A549 (cell line): ENCODE measurements at regions not wholly inside any gene's neighbourhood (a gene's known extent, or its start where the extent isn't known, plus 50 kb on each side); places are given as distances from the start of the nearest gene placed in this dataset.

Experiments used
- ATAC-seq, 2 experiments: fragments of 200-7000 bp in 1 of 2; fragments of >200 bp in 1 of 2; cut with Nextera tagmentation in 1 of 2; cut with Tn5 transposase in 1 of 2; 3 replicates each; pipeline versions ENCODE4 v1.8.0 to v1.9.1; 2018 to 2020; ENCODE audit warnings: mild to moderate bottlenecking in 1 of 2, moderate library complexity in 1 of 2
- CTCF ChIA-PET: fragments of 300-600 bp; sonication (Branson Sonifier 250); formaldehyde crosslinking; extraction: SDS; loops from one replicate; lab custom pipeline; 2021; ENCODE audit warnings: antibody characterized with exemption, inconsistent platforms; lab: Yijun Ruan, JAX
- POLR2A ChIA-PET: fragments of 350-600 bp; formaldehyde crosslinking; extraction: SDS; loops from one replicate; lab custom pipeline; 2021; ENCODE audit warnings: antibody characterized with exemption, inconsistent platforms; lab: Yijun Ruan, JAX
- DNase-seq, 2 experiments: peaks; one replicate each; pipeline versions ENCODE4 v3.0.0 to v3.0.0-alpha.2; 2011 to 2016; ENCODE audit warnings: low read depth in 1 of 2, low spot score in 1 of 2
- FAIRE-seq: peaks from 2 replicates; lab custom pipeline; 2011; peaks lifted over from hg19 to GRCh38; lab: Jason Lieb, UNC
- H3K27ac ChIP-seq, 2 experiments: fragments of >200 bp; sonication (Bioruptor Twin); formaldehyde crosslinking; 3 replicates each; pipeline ENCODE4 v1.5.1; 2016 to 2017
- H3K4me1 ChIP-seq: fragments of >200 bp; sonication (Bioruptor Twin); formaldehyde crosslinking; 3 replicates; pipeline ENCODE4 v1.6.1; 2016
- H3K4me2 ChIP-seq: fragments of >200 bp; sonication (Bioruptor Twin); formaldehyde crosslinking; 3 replicates; pipeline ENCODE4 v1.6.1; 2016
- H3K4me3 ChIP-seq: fragments of >200 bp; sonication (Bioruptor Twin); formaldehyde crosslinking; 3 replicates; pipeline ENCODE4 v1.5.1; 2016
- H3K9me3 ChIP-seq: fragments of >200 bp; sonication (Bioruptor Twin); formaldehyde crosslinking; 3 replicates; pipeline ENCODE4 v1.6.1; 2016
- CHD2 ChIP-seq: fragments of 150-350 bp; IDR thresholded peaks from 2 replicates; pipeline ENCODE4 v1.6.1; 2014; ENCODE audit warnings: low read length; ENCODE audit not compliant: partially characterized antibody
- CHD4 ChIP-seq: fragments of 200-600 bp; sonication (generic); IDR thresholded peaks from 2 replicates; pipeline ENCODE4 v1.6.1; 2016; ENCODE audit warnings: antibody characterized with exemption, mild to moderate bottlenecking, borderline replicate concordance
- CTCF ChIP-seq: fragments of >200 bp; sonication (Bioruptor Twin); formaldehyde crosslinking; IDR thresholded peaks from 3 replicates; pipeline ENCODE4 v1.5.1; 2016
- FOSB ChIP-seq: fragments of 250-450 bp; sonication (Bioruptor Pico); IDR thresholded peaks from 2 replicates; pipeline ENCODE4 v1.5.0; 2020; ENCODE audit warnings: mild to moderate bottlenecking, moderate library complexity
- HDAC2 ChIP-seq: fragments of 200-600 bp; sonication (generic); IDR thresholded peaks from 2 replicates; pipeline ENCODE4 v1.6.1; 2016
- HES2 ChIP-seq: fragments of >200 bp; sonication (Bioruptor Twin); formaldehyde crosslinking; IDR thresholded peaks from 2 replicates; pipeline ENCODE4 v1.6.1; 2016
- HEYL ChIP-seq: fragments of 250-450 bp; sonication (Bioruptor Pico); IDR thresholded peaks from 2 replicates; pipeline ENCODE4 v1.8.0; 2021; ENCODE audit warnings: mild to moderate bottlenecking, moderate library complexity
- HOXB13 ChIP-seq: fragments of 250-450 bp; sonication (Bioruptor Pico); IDR thresholded peaks from 2 replicates; pipeline ENCODE4 v1.5.0; 2020; ENCODE audit warnings: low read depth, mild to moderate bottlenecking, moderate library complexity
- HOXB5 ChIP-seq: fragments of 250-450 bp; sonication (Bioruptor Pico); IDR thresholded peaks from 2 replicates; pipeline ENCODE4 v1.5.0; 2020; ENCODE audit warnings: mild to moderate bottlenecking, moderate library complexity
- PHF8 ChIP-seq: fragments of 200-600 bp; sonication (generic); IDR thresholded peaks from 2 replicates; pipeline ENCODE4 v1.6.1; 2016; ENCODE audit warnings: low read depth, mild to moderate bottlenecking, antibody characterized with exemption, moderate library complexity, borderline replicate concordance
- POLR2AphosphoS2 ChIP-seq: conservative IDR thresholded peaks from 2 replicates; pipeline ENCODE4 v1.6.1; 2012; ENCODE audit warnings: low read length, improper control_type of control experiment, inconsistent platforms
- RARB ChIP-seq: fragments of 250-450 bp; sonication (Bioruptor Pico); IDR thresholded peaks from 2 replicates; pipeline ENCODE4 v1.8.0; 2021; ENCODE audit warnings: mild to moderate bottlenecking, moderate library complexity
- REST ChIP-seq: fragments of 200-600 bp; sonication (generic); IDR thresholded peaks from 2 replicates; pipeline ENCODE4 v1.6.1; 2016; ENCODE audit warnings: antibody characterized with exemption, mild to moderate bottlenecking, moderate library complexity
- RNF2 ChIP-seq: fragments of 200-600 bp; sonication (generic); IDR thresholded peaks from 2 replicates; pipeline ENCODE4 v1.6.1; 2016; ENCODE audit warnings: low read depth, mild to moderate bottlenecking, antibody characterized with exemption, moderate library complexity, borderline replicate concordance
- TP53 ChIP-seq: fragments of 250-450 bp; sonication (Bioruptor Pico); IDR thresholded peaks from 2 replicates; pipeline ENCODE4 v1.5.0; 2021; ENCODE audit warnings: mild to moderate bottlenecking, moderate library complexity
- WGBS: methylation state at CpG from one replicate; pipeline ENCODE4 v1.1.6; 2017; ENCODE audit errors: missing lambda C conversion rate; 5-methylcytosine and 5-hydroxymethylcytosine counted together

GRCh38 chr3:193890016-193890897 lies 245.7 kb upstream of the HES1 start:
- no peak for FAIRE-seq

GRCh38 chr3:193894121-193894863 lies 241.7 kb upstream of the HES1 start:
- no peaks in the 10 kb centered on the region for H3K4me1 ChIP-seq
- H3K27ac ChIP-seq = no peak overlapping the region
- no peak for ATAC-seq
- no peaks in the 10 kb centered on the region for H3K9me3 ChIP-seq
- ChIA-PET CTCF (no interaction called here), POLR2A (no interaction called here)
- no peak overlapping the region for H3K4me2 ChIP-seq
- no peak for TF ChIP-seq RARB (CRISPR knock-in tag)
- TF ChIP-seq RNF2 = no peak
- no peak for TF ChIP-seq TP53 (CRISPR knock-in tag)
- TF ChIP-seq PHF8 = no peak
- no peak for FAIRE-seq
- WGBS = 87% methylated on average over 10 of the region's 10 CpGs
- no peak for DNase-seq
- H3K4me3 ChIP-seq = no peak overlapping the region

More at GRCh38 chr3:193890016-193890897, 245.7 kb upstream of the HES1 start:
- no peaks in the 10 kb centered on the region for H3K4me1 ChIP-seq
- H3K4me2 ChIP-seq = no peak overlapping the region
- H3K4me3 ChIP-seq = no peak overlapping the region
- no peak for DNase-seq
- no peaks in the 10 kb centered on the region; the same call in 2 of the 3 replicates for H3K9me3 ChIP-seq
- 84% methylated on average over 12 of the region's 12 CpGs for WGBS
- ATAC-seq = no peak
- CTCF ChIA-PET = no interaction called here
- H3K27ac ChIP-seq = no peak overlapping the region
- no peak for TF ChIP-seq RNF2
- TF ChIP-seq, all 56 proteins: peak for 0
- POLR2A ChIA-PET = no interaction called here

- DNase-seq = no peak
- WGBS = 64% methylated on average over 4 of the region's 4 CpGs
- no peak for ATAC-seq
- no peak overlapping the region for H3K4me2 ChIP-seq
- CTCF ChIA-PET = no interaction called here
- H3K4me3 ChIP-seq = no peak overlapping the region
- POLR2A ChIA-PET = no interaction called here
- no peak overlapping the region for H3K27ac ChIP-seq
- no peak for FAIRE-seq
- no peak for TF ChIP-seq CHD4
- TF ChIP-seq HDAC2 = no peak
- no peak for TF ChIP-seq REST
- TF ChIP-seq HOXB13 = no peak
- TF ChIP-seq FOSB (CRISPR knock-in tag) = no peak
- TF ChIP-seq CHD2 = no peak
- no peak for TF ChIP-seq HES2
- no peak for TF ChIP-seq RNF2
- TF ChIP-seq HEYL (CRISPR knock-in tag) = no peak
- H3K4me1 ChIP-seq = no peaks in the 10 kb centered on the region
- H3K9me3 ChIP-seq = no peaks in the 10 kb centered on the region
Observed at GRCh38 chr3:193895409-193895808, 240.5 kb upstream of the HES1 start.

GRCh38 chr3:193896419-193896818 lies 239.5 kb upstream of the HES1 start:
- ChIA-PET POLR2A (no interaction called here), CTCF (interaction anchor here (1.1 to 1.6 kb wide), 2 partner anchors 13 to 23 kb away, joined by 3 to 4 read pairs; no protein-coding TSS in a partner anchor)
- Histone ChIP-seq H3K27ac (no peak overlapping the region), H3K4me3 (no peak overlapping the region), H3K9me3 (no peaks in the 10 kb centered on the region), H3K4me1 (no peaks in the 10 kb centered on the region), H3K4me2 (no peak overlapping the region)
- WGBS = 64% methylated on average over 7 of the region's 7 CpGs
- DNase-seq (no peak), FAIRE-seq (no peak), ATAC-seq (no peak)
- TF ChIP-seq CHD2 (no peak), POLR2AphosphoS2 (no peak), CTCF (no peak), HOXB5 (CRISPR knock-in tag) (no peak)
